GM12878 (cell line): ENCODE measurements at regions not wholly inside any gene's neighbourhood (a gene's known extent, or its start where the extent isn't known, plus 50 kb on each side); places are given as distances from the start of the nearest gene placed in this dataset.

Experiments
- ATAC-seq: fragments of 200-7000 bp; cut with Tn5 transposase; 3 replicates; pipeline ENCODE4 v1.9.1; 2020; ENCODE audit warnings: mild to moderate bottlenecking, moderate library complexity
- BruUV-seq: library from RNA; stranded (reverse); fragments of 400-500 nt; replicated peaks from 2 replicates; lab custom pipeline; 2021; lab: Mats Ljungman, UMichigan
- CTCF ChIA-PET: fragments of 300-600 bp; sonication (Branson Sonifier 250); formaldehyde crosslinking; extraction: SDS; loops from one replicate; lab custom pipeline; 2021; ENCODE audit warnings: inconsistent platforms; lab: Yijun Ruan, JAX
- POLR2A ChIA-PET: fragments of 350-600 bp; formaldehyde crosslinking; extraction: SDS; loops from one replicate; lab custom pipeline; 2021; ENCODE audit warnings: inconsistent platforms; lab: Charles Lee
- RAD21 ChIA-PET: fragments of 300-600 bp; sonication (Branson Sonifier 250); formaldehyde crosslinking; loops from one replicate; lab custom pipeline; 2023; ENCODE audit warnings: antibody characterized with exemption; ENCODE audit not compliant: unreplicated experiment; lab: Charles Lee
- SMC1A ChIA-PET: fragments of 300-600 bp; sonication (Branson Sonifier 250); formaldehyde crosslinking; loops from one replicate; lab custom pipeline; 2023; ENCODE audit not compliant: unreplicated experiment, uncharacterized antibody; lab: Charles Lee
- DNase-seq: peaks from one replicate; pipeline ENCODE4 v3.0.0-alpha.2; 2011; ENCODE audit warnings: low read depth, low spot score
- FAIRE-seq: peaks from 3 replicates; lab custom pipeline; 2011; peaks lifted over from hg19 to GRCh38; lab: Jason Lieb, UNC
- H2AFZ ChIP-seq: 2 replicates; pipeline ENCODE4 v1.6.0; 2011; ENCODE audit warnings: low read depth, low read length, control low read depth; ENCODE audit not compliant: control insufficient read depth
- H3K27ac ChIP-seq: 2 replicates; pipeline ENCODE4 v1.5.1; 2011; ENCODE audit warnings: control low read depth; ENCODE audit not compliant: control insufficient read depth, insufficient read depth
- H3K27me3 ChIP-seq, 2 experiments: replicated peaks in 1 of 2; 2 replicates each; pipeline versions ENCODE4 v1.6.0 to v1.6.1; 2011; ENCODE audit warnings: low read length in 1 of 2; ENCODE audit not compliant: control insufficient read depth in 2 of 2, insufficient read depth in 2 of 2
- H3K36me3 ChIP-seq, 2 experiments: 2 replicates each; pipeline ENCODE4 v1.5.1; 2011; ENCODE audit warnings: low read length in 1 of 2; ENCODE audit not compliant: control insufficient read depth in 2 of 2, insufficient read depth in 2 of 2
- H3K4me1 ChIP-seq: 2 replicates; pipeline ENCODE4 v1.6.1; 2011; ENCODE audit warnings: mild to moderate bottlenecking, low read length, moderate library complexity, mixed read lengths; ENCODE audit not compliant: control insufficient read depth, insufficient read depth
- H3K4me2 ChIP-seq: 2 replicates; pipeline ENCODE4 v1.6.0; 2011; ENCODE audit warnings: control low read depth; ENCODE audit not compliant: control insufficient read depth, insufficient read depth
- H3K4me3 ChIP-seq: fragments of 200-600 bp; sonication (generic); 2 replicates; pipeline ENCODE4 v1.5.1; 2016
- H3K79me2 ChIP-seq: 2 replicates; pipeline ENCODE4 v1.6.0; 2011; ENCODE audit warnings: low read length; ENCODE audit not compliant: control insufficient read depth, insufficient read depth
- H3K9ac ChIP-seq: 2 replicates; pipeline ENCODE4 v1.8.0; 2011; ENCODE audit warnings: low read length, control low read depth, mixed read lengths; ENCODE audit not compliant: control insufficient read depth, insufficient read depth
- H3K9me3 ChIP-seq: replicated peaks from 3 replicates; pipeline ENCODE4 v1.5.1; 2011; ENCODE audit warnings: mild to moderate bottlenecking, low read length; ENCODE audit not compliant: control insufficient read depth, insufficient read depth
- H4K20me1 ChIP-seq: 2 replicates; pipeline ENCODE4 v1.6.0; 2011; ENCODE audit not compliant: control insufficient read depth, insufficient read depth
- CREB1 ChIP-seq: IDR thresholded peaks from 2 replicates; pipeline ENCODE4 v1.6.1; 2012; ENCODE audit warnings: low read depth, mild to moderate bottlenecking, inconsistent platforms
- EED ChIP-seq: sonication (generic); IDR thresholded peaks from 2 replicates; pipeline ENCODE4 v1.6.1; 2016; ENCODE audit warnings: antibody characterized with exemption, low read depth
- ESRRA ChIP-seq: IDR thresholded peaks from 2 replicates; pipeline ENCODE4 v1.6.1; 2012; ENCODE audit warnings: mild to moderate bottlenecking, low read length, improper control_type of control experiment
- FOS ChIP-seq: IDR thresholded peaks from 3 replicates; pipeline ENCODE4 v1.6.1; 2011; ENCODE audit warnings: borderline replicate concordance; ENCODE audit not compliant: insufficient read length; ENCODE audit errors: extremely low read depth
- LARP7 ChIP-seq: fragments of 450-650 bp; IDR thresholded peaks from 2 replicates; pipeline ENCODE4 v1.6.1; 2017; ENCODE audit warnings: mild to moderate bottlenecking
- RCOR1 ChIP-seq: conservative IDR thresholded peaks from 2 replicates; pipeline ENCODE4 v1.6.1; 2012; ENCODE audit warnings: low read depth, low read length, improper control_type of control experiment
- SP1 ChIP-seq: IDR thresholded peaks from one replicate; pipeline ENCODE4 v1.6.1; 2011; ENCODE audit warnings: low read depth, low read length
- SREBF1 ChIP-seq: IDR thresholded peaks from 2 replicates; pipeline ENCODE4 v1.6.1; 2012; ENCODE audit warnings: mild to moderate bottlenecking, low read length
- YBX1 ChIP-seq: fragments of 450-650 bp; IDR thresholded peaks from 2 replicates; pipeline ENCODE4 v1.6.1; 2016; ENCODE audit warnings: antibody characterized with exemption
- ZNF384 ChIP-seq: IDR thresholded peaks from 2 replicates; pipeline ENCODE4 v1.6.1; 2012; ENCODE audit warnings: low read depth, mild to moderate bottlenecking, low read length, improper control_type of control experiment, borderline replicate concordance
- ZZZ3 ChIP-seq: IDR thresholded peaks from 2 replicates; pipeline ENCODE4 v1.6.1; 2011; ENCODE audit warnings: low read depth; ENCODE audit not compliant: control insufficient read depth, insufficient read length
- WGBS: methylation state at CpG from one replicate; pipeline ENCODE4 v1.1.6; 2016; ENCODE audit warnings: low lambda C conversion rate; ENCODE audit not compliant: insufficient replicate concordance, insufficient coverage; ENCODE audit errors: missing lambda C conversion rate; 5-methylcytosine and 5-hydroxymethylcytosine counted together
- in situ Hi-C: fragments of 300-500 bp; cut with MboI; formaldehyde crosslinking; loops from 9 replicates; pipeline ENCODE4 v1.14.3; 2018; ENCODE audit warnings: mixed read lengths
- intact Hi-C: fragments of 100-400 bp; cut with micrococcal nuclease; formaldehyde crosslinking; loops from one replicate; pipeline ENCODE4 v1.14.2; 2022; ENCODE audit not compliant: unreplicated experiment
- TF ChIP-seq, protein P1 (sequence below): fragments of 450-650 bp; IDR thresholded peaks from 2 replicates; pipeline ENCODE4 v1.6.1; 2017; ENCODE audit warnings: mild to moderate bottlenecking
- TF ChIP-seq, protein P2 (sequence below): IDR thresholded peaks from 2 replicates; pipeline ENCODE4 v1.6.1; 2012; ENCODE audit warnings: improper control_type of control experiment, low read depth, low read length; ENCODE audit not compliant: insufficient replicate concordance

DNA sequence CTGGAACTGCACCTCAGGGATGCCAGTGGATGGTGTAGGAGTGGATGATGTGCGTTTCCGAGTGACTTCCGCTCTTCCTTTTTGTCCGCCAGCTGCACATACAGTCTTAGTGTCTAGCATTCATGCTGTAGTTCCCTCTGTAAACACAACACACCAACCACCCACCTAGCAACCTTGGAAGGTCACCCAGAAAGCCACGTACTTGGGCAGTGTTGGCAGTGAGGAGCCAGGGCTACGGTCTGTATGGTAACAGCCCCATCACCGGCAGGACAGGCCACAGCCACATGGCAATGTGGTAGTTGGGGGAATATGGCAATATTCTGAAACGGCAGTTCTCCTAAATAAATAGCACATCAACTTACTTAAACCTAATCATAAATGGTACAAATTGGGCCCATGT is 613.5 kb upstream of the MGMT start:
- TF ChIP-seq YBX1 (no peak), ESRRA (no peak), SREBF1 (no peak), ZZZ3 (no peak)
- TF ChIP-seq, protein P1, sequence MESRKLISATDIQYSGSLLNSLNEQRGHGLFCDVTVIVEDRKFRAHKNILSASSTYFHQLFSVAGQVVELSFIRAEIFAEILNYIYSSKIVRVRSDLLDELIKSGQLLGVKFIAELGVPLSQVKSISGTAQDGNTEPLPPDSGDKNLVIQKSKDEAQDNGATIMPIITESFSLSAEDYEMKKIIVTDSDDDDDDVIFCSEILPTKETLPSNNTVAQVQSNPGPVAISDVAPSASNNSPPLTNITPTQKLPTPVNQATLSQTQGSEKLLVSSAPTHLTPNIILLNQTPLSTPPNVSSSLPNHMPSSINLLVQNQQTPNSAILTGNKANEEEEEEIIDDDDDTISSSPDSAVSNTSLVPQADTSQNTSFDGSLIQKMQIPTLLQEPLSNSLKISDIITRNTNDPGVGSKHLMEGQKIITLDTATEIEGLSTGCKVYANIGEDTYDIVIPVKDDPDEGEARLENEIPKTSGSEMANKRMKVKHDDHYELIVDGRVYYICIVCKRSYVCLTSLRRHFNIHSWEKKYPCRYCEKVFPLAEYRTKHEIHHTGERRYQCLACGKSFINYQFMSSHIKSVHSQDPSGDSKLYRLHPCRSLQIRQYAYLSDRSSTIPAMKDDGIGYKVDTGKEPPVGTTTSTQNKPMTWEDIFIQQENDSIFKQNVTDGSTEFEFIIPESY, result no peak
- 45% methylated on average over 8 of the region's 8 CpGs for WGBS
- no peaks in the 10 kb centered on the region for H3K9me3 ChIP-seq
- no peaks in the 10 kb centered on the region for H3K36me3 ChIP-seq
- FAIRE-seq (no peak), DNase-seq (no peak), ATAC-seq (no peak)
- in situ Hi-C loops, result no loop called here
- H3K79me2 ChIP-seq, result no peaks in the 10 kb centered on the region
- CTCF ChIA-PET, result no interaction called here
- SMC1A ChIA-PET, result no interaction called here
- H3K4me3 ChIP-seq, result no peak overlapping the region
- H2AFZ ChIP-seq, result no peak overlapping the region
- BruUV-seq, result no TSS peak
- no peaks in the 10 kb centered on the region for H4K20me1 ChIP-seq
- intact Hi-C loops, result loop anchor here (10.0 kb wide), 1 partner anchor 589 kb away; no protein-coding TSS in a partner anchor
- no peak overlapping the region for H3K9ac ChIP-seq
- no peak overlapping the region for H3K27ac ChIP-seq
- H3K27me3 ChIP-seq, result peaks cover 0 to 3% of the 10 kb centered on the region in 2 experiments; a peak in 1 of 4 replicates
- H3K4me1 ChIP-seq, result no peaks in the 10 kb centered on the region
- H3K4me2 ChIP-seq, result no peak overlapping the region
- RAD21 ChIA-PET, result no interaction called here
- POLR2A ChIA-PET, result no interaction called here

DNA sequence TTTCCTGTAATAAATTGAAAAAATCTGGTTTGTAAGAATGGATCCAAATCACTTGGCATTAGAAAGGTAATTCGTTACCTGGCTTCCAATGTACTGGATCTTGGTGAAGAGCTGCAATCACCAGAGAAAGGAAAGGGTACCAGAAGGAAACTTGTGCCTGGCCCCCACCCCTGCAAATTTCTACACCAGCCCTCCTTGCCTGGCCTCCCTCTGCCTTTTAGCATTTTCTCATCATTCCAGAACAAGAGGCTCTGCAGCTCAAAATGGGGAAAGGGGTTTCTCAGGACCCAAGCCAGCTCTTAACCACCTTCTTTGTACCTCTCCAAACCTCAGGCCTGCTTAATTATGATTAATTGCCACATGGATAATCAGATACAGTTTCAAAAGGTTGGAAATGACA is 612.8 kb upstream of the MGMT start:
- Histone ChIP-seq H3K79me2 (no peaks in the 10 kb centered on the region), H3K27ac (no peak overlapping the region), H4K20me1 (no peaks in the 10 kb centered on the region), H3K4me3 (no peak overlapping the region), H3K27me3 (peaks cover 0 to 3% of the 10 kb centered on the region in 2 experiments; a peak in 1 of 4 replicates), H2AFZ (no peak overlapping the region), H3K9me3 (no peaks in the 10 kb centered on the region), H3K4me1 (no peaks in the 10 kb centered on the region), H3K4me2 (no peak overlapping the region), H3K9ac (no peak overlapping the region), H3K36me3 (no peaks in the 10 kb centered on the region)
- ATAC-seq (no peak), DNase-seq (no peak), FAIRE-seq (no peak)
- POLR2A ChIA-PET, result no interaction called here
- RAD21 ChIA-PET, result no interaction called here
- intact Hi-C loops, result loop anchor here (10.0 kb wide), 1 partner anchor 589 kb away; no protein-coding TSS in a partner anchor
- in situ Hi-C loops, result no loop called here
- CTCF ChIA-PET, result no interaction called here
- no TSS peak for BruUV-seq
- WGBS, result 0% methylated on average over 1 of the region's 1 CpG
- SMC1A ChIA-PET, result no interaction called here
- TF ChIP-seq ZNF384, result no peak
- no peak for TF ChIP-seq LARP7
- TF ChIP-seq FOS, result no peak
- TF ChIP-seq CREB1, result no peak
- no peak for TF ChIP-seq EED
- TF ChIP-seq, protein P2, sequence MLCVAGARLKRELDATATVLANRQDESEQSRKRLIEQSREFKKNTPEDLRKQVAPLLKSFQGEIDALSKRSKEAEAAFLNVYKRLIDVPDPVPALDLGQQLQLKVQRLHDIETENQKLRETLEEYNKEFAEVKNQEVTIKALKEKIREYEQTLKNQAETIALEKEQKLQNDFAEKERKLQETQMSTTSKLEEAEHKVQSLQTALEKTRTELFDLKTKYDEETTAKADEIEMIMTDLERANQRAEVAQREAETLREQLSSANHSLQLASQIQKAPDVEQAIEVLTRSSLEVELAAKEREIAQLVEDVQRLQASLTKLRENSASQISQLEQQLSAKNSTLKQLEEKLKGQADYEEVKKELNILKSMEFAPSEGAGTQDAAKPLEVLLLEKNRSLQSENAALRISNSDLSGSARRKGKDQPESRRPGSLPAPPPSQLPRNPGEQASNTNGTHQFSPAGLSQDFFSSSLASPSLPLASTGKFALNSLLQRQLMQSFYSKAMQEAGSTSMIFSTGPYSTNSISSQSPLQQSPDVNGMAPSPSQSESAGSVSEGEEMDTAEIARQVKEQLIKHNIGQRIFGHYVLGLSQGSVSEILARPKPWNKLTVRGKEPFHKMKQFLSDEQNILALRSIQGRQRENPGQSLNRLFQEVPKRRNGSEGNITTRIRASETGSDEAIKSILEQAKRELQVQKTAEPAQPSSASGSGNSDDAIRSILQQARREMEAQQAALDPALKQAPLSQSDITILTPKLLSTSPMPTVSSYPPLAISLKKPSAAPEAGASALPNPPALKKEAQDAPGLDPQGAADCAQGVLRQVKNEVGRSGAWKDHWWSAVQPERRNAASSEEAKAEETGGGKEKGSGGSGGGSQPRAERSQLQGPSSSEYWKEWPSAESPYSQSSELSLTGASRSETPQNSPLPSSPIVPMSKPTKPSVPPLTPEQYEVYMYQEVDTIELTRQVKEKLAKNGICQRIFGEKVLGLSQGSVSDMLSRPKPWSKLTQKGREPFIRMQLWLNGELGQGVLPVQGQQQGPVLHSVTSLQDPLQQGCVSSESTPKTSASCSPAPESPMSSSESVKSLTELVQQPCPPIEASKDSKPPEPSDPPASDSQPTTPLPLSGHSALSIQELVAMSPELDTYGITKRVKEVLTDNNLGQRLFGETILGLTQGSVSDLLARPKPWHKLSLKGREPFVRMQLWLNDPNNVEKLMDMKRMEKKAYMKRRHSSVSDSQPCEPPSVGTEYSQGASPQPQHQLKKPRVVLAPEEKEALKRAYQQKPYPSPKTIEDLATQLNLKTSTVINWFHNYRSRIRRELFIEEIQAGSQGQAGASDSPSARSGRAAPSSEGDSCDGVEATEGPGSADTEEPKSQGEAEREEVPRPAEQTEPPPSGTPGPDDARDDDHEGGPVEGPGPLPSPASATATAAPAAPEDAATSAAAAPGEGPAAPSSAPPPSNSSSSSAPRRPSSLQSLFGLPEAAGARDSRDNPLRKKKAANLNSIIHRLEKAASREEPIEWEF, result no peak
- no peak for TF ChIP-seq RCOR1
- no peak for TF ChIP-seq SP1
